ENCODE measurements at regions not wholly inside any gene's neighbourhood (a gene's known extent, or its start where the extent isn't known, plus 50 kb on each side); places are given as distances from the start of the nearest gene placed in this dataset.
"Not testable (repeated sequence)": the region's sequence is repeated elsewhere in the genome, so short reads cannot be mapped to it uniquely, and the experiment has no call there.

DNA sequence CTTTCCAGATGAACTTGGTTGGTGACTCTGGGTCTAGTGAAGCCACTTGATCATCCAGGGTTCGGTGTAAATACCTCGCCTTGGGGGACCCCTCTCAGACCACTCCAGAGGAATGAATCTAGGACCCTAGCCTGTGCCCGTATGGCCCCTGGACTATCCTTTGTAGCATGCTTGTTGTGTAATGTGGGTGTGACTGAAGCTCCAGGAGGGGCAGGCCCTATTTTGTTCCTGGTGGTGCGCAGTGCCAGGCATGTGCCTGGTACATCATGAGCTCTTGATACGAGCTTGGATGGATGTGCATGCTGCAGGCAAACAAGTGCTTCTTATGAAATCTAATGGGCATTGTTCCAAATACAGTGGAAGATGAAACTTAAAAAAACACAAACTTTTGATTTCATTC is 82.8 kb downstream of the EBLN2 start:
- peaks cover 9% of the 10 kb centered on the region for H3K27me3 ChIP-seq (ENCODE audit: insufficient read depth, low read length)
- no peak overlapping the region for H2AFZ ChIP-seq (ENCODE audit: low read depth, low read length)
- H3K27ac ChIP-seq (ENCODE audit: low read depth, low read length) = no peak overlapping the region
- H3K9me3 ChIP-seq (ENCODE audit: insufficient read depth, low read depth, low read length) = no peaks in the 10 kb centered on the region
- no peak for FAIRE-seq
- no peak overlapping the region for H3K4me3 ChIP-seq (ENCODE audit: insufficient read depth, low read depth, low read length)
- H3K27ac Mint-ChIP-seq (ENCODE audit: unreplicated experiment) = no peak overlapping the region
- H3K4me3 Mint-ChIP-seq (ENCODE audit: unreplicated experiment) = no peak overlapping the region
- no peaks in the 10 kb centered on the region for H3K36me3 ChIP-seq (ENCODE audit: insufficient read depth, low read length)
- peaks cover 4% of the 10 kb centered on the region for H3K4me1 ChIP-seq (ENCODE audit: insufficient read depth, low read length)
- H3K27me3 Mint-ChIP-seq (ENCODE audit: low read depth, unreplicated experiment) = peaks cover 3% of the 10 kb centered on the region
- H3K36me3 Mint-ChIP-seq (ENCODE audit: low read depth, unreplicated experiment) = no peaks in the 10 kb centered on the region
- H3K4me2 ChIP-seq (ENCODE audit: low read length) = no peak overlapping the region
- no peak for TF ChIP-seq EZH2 (IDR thresholded peaks at IDR 0.05; ENCODE audit: insufficient read depth, low read length)
- TF ChIP-seq, protein P1, sequence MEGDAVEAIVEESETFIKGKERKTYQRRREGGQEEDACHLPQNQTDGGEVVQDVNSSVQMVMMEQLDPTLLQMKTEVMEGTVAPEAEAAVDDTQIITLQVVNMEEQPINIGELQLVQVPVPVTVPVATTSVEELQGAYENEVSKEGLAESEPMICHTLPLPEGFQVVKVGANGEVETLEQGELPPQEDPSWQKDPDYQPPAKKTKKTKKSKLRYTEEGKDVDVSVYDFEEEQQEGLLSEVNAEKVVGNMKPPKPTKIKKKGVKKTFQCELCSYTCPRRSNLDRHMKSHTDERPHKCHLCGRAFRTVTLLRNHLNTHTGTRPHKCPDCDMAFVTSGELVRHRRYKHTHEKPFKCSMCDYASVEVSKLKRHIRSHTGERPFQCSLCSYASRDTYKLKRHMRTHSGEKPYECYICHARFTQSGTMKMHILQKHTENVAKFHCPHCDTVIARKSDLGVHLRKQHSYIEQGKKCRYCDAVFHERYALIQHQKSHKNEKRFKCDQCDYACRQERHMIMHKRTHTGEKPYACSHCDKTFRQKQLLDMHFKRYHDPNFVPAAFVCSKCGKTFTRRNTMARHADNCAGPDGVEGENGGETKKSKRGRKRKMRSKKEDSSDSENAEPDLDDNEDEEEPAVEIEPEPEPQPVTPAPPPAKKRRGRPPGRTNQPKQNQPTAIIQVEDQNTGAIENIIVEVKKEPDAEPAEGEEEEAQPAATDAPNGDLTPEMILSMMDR (IDR thresholded peaks at IDR 0.05; ENCODE audit: insufficient read depth, low read depth, low read length) = no peak
- no peaks in the 10 kb centered on the region for H3K9me3 Mint-ChIP-seq (ENCODE audit: unreplicated experiment)
- no peaks in the 10 kb centered on the region for H3K4me1 Mint-ChIP-seq (ENCODE audit: low read depth, unreplicated experiment)
- H3K79me2 ChIP-seq (ENCODE audit: insufficient read depth, low read length) = no peaks in the 10 kb centered on the region
- DNase-seq (ENCODE audit: low read depth) = no peak
- no peak overlapping the region for H3K9ac ChIP-seq (ENCODE audit: low read length)
- H4K20me1 ChIP-seq (ENCODE audit: insufficient read depth, low read length) = no peaks in the 10 kb centered on the region

DNA sequence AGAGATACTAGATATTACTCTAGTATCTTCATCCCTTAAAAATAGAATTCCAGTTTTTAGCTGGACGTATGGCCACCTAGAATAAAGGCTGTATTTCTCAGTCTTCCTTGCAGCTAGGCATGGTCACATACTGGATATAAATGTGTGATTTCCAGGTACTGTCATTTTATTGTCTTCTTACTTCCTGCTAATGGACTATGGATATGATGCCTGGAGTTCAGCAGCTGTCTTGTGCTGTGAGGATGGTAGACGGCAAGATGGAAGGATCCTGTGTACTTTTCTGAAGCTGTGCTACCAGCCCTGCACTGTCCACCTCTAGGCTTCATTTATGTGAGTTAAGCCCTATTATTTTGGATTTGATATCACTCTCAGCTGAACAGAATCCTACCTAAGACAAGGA is 83.4 kb downstream of the EBLN2 start:
- no peaks in the 10 kb centered on the region for H3K9me3 ChIP-seq (ENCODE audit: insufficient read depth, low read depth, low read length)
- H3K27ac ChIP-seq (ENCODE audit: low read depth, low read length) = no peak overlapping the region
- no peaks in the 10 kb centered on the region for H3K36me3 Mint-ChIP-seq (ENCODE audit: low read depth, unreplicated experiment)
- H2AFZ ChIP-seq (ENCODE audit: low read depth, low read length) = no peak overlapping the region
- peaks cover 4% of the 10 kb centered on the region for H3K4me1 ChIP-seq (ENCODE audit: insufficient read depth, low read length)
- no peak overlapping the region for H3K4me3 ChIP-seq (ENCODE audit: insufficient read depth, low read depth, low read length)
- TF ChIP-seq, protein P1 (IDR thresholded peaks at IDR 0.05; ENCODE audit: insufficient read depth, low read depth, low read length) = no peak
- TF ChIP-seq EZH2 (IDR thresholded peaks at IDR 0.05; ENCODE audit: insufficient read depth, low read length) = no peak
- no peak overlapping the region for H3K4me3 Mint-ChIP-seq (ENCODE audit: unreplicated experiment)
- no peak overlapping the region for H3K9ac ChIP-seq (ENCODE audit: low read length)
- FAIRE-seq (no peak), DNase-seq (ENCODE audit: low read depth) (no peak)
- no peaks in the 10 kb centered on the region for H3K9me3 Mint-ChIP-seq (ENCODE audit: unreplicated experiment)
- H3K27me3 Mint-ChIP-seq (ENCODE audit: low read depth, unreplicated experiment) = peaks cover 3% of the 10 kb centered on the region
- no peak overlapping the region for H3K27ac Mint-ChIP-seq (ENCODE audit: unreplicated experiment)
- H3K79me2 ChIP-seq (ENCODE audit: insufficient read depth, low read length) = no peaks in the 10 kb centered on the region
- peaks cover 9% of the 10 kb centered on the region for H3K27me3 ChIP-seq (ENCODE audit: insufficient read depth, low read length)
- no peaks in the 10 kb centered on the region for H3K36me3 ChIP-seq (ENCODE audit: insufficient read depth, low read length)
- no peak overlapping the region for H3K4me2 ChIP-seq (ENCODE audit: low read length)
- H3K4me1 Mint-ChIP-seq (ENCODE audit: low read depth, unreplicated experiment) = no peaks in the 10 kb centered on the region
- no peaks in the 10 kb centered on the region for H4K20me1 ChIP-seq (ENCODE audit: insufficient read depth, low read length)

DNA sequence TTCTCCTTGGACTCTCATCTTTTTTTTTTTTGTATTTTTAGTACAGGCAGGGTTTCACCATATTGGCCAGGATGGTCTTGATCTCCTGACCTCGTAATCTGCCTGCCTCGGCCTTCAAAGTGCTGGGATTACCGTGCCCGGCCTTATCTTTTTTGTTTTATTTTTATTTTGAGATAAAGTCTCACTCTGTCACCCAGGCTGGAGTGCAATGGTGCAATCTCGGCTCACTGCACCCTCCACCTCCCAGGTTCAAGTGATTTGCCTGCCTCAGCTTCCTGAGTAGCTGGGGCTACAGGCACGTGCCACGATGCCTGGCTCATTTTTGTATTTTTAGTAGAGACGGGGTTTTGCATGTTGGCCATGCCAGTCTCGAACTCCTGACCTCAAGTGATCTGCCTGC is 86.0 kb downstream of the EBLN2 start:
- H3K27me3 Mint-ChIP-seq (ENCODE audit: low read depth, unreplicated experiment); H3K9ac ChIP-seq (ENCODE audit: low read length); H3K27ac Mint-ChIP-seq (ENCODE audit: unreplicated experiment); H3K27ac ChIP-seq (ENCODE audit: low read depth, low read length); DNase-seq (ENCODE audit: low read depth); H3K4me2 ChIP-seq (ENCODE audit: low read length); H3K27me3 ChIP-seq (ENCODE audit: insufficient read depth, low read length); H3K36me3 Mint-ChIP-seq (ENCODE audit: low read depth, unreplicated experiment); H3K4me3 Mint-ChIP-seq (ENCODE audit: unreplicated experiment); H3K4me3 ChIP-seq (ENCODE audit: insufficient read depth, low read depth, low read length); H3K4me1 Mint-ChIP-seq (ENCODE audit: low read depth, unreplicated experiment); H3K9me3 Mint-ChIP-seq (ENCODE audit: unreplicated experiment); H2AFZ ChIP-seq (ENCODE audit: low read depth, low read length); H4K20me1 ChIP-seq (ENCODE audit: insufficient read depth, low read length); H3K9me3 ChIP-seq (ENCODE audit: insufficient read depth, low read depth, low read length); FAIRE-seq; H3K36me3 ChIP-seq (ENCODE audit: insufficient read depth, low read length); H3K4me1 ChIP-seq (ENCODE audit: insufficient read depth, low read length); H3K79me2 ChIP-seq (ENCODE audit: insufficient read depth, low read length): not testable (repeated sequence)
